ENCODE measurements at regions not wholly inside any gene's neighbourhood (a gene's known extent, or its start where the extent isn't known, plus 50 kb on each side); places are given as distances from the start of the nearest gene placed in this dataset.

DNA sequence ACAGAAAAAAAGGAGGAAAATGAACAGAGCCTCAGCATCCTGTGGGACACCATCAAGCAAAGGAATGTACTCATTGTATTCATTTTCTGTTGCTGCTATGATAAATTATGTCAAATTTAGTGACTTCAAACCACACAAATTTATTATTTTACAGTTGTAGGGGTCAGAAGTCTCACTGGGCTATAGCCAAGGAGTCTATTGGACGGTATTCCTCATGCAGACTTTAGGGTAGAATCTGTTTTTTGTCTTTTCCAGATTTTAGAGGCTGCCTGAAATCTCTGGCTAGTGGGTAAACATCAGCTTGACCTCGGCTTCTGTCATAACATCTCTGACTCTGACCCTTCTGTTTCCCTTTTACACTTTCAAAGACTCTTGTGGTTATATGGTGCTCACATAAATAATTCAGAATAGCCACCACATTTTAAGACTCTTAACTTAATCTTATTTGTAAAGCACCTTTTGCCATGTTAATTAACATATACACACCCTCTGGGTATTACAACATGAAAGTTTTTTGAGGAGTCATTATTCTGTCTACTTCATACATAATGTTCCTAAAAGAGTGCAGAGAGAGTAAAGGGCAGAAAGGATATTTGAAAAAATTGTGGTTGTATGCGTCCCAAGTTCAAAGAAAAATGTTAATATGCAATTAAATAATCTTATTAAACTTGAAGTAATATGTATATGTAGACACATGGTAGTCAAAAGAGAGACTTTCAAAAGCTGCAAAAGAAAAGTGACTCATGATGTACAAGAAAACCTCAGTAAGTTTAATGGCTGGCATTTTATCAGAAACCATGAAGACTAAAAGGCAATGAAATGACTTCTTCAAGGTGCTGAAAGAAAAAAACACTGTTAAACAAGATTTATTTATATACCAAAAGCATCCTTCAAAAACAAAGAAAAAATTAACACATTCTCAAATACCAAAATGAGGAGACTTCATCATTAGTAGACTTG, 70.8 kb upstream of the MEOX2 start:
- TF ChIP-seq EZH2phosphoT487 (IDR thresholded peaks at IDR 0.05; ENCODE audit: unreplicated experiment) (no peak), ZNF331 (CRISPR knock-in tag; IDR thresholded peaks at IDR 0.05; ENCODE audit: low read depth) (no peak), EZH2 (IDR thresholded peaks at IDR 0.05; ENCODE audit: low read depth, unreplicated experiment) (no peak), POLR2AphosphoS5 (IDR thresholded peaks at IDR 0.05; ENCODE audit: low read depth) (no peak), JUNB (IDR thresholded peaks at IDR 0.05; ENCODE audit: unreplicated experiment) (no peak), STAT1 (IDR thresholded peaks at IDR 0.05; ENCODE audit: unreplicated experiment) (no peak), CREB1 (CRISPR knock-in tag; IDR thresholded peaks at IDR 0.05; ENCODE audit: low read depth) (no peak)
- TF ChIP-seq, protein P1, sequence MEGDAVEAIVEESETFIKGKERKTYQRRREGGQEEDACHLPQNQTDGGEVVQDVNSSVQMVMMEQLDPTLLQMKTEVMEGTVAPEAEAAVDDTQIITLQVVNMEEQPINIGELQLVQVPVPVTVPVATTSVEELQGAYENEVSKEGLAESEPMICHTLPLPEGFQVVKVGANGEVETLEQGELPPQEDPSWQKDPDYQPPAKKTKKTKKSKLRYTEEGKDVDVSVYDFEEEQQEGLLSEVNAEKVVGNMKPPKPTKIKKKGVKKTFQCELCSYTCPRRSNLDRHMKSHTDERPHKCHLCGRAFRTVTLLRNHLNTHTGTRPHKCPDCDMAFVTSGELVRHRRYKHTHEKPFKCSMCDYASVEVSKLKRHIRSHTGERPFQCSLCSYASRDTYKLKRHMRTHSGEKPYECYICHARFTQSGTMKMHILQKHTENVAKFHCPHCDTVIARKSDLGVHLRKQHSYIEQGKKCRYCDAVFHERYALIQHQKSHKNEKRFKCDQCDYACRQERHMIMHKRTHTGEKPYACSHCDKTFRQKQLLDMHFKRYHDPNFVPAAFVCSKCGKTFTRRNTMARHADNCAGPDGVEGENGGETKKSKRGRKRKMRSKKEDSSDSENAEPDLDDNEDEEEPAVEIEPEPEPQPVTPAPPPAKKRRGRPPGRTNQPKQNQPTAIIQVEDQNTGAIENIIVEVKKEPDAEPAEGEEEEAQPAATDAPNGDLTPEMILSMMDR (conservative IDR thresholded peaks at IDR 0.05; ENCODE audit: low read depth in 2 of 2): no peak
- TF ChIP-seq, protein P2, sequence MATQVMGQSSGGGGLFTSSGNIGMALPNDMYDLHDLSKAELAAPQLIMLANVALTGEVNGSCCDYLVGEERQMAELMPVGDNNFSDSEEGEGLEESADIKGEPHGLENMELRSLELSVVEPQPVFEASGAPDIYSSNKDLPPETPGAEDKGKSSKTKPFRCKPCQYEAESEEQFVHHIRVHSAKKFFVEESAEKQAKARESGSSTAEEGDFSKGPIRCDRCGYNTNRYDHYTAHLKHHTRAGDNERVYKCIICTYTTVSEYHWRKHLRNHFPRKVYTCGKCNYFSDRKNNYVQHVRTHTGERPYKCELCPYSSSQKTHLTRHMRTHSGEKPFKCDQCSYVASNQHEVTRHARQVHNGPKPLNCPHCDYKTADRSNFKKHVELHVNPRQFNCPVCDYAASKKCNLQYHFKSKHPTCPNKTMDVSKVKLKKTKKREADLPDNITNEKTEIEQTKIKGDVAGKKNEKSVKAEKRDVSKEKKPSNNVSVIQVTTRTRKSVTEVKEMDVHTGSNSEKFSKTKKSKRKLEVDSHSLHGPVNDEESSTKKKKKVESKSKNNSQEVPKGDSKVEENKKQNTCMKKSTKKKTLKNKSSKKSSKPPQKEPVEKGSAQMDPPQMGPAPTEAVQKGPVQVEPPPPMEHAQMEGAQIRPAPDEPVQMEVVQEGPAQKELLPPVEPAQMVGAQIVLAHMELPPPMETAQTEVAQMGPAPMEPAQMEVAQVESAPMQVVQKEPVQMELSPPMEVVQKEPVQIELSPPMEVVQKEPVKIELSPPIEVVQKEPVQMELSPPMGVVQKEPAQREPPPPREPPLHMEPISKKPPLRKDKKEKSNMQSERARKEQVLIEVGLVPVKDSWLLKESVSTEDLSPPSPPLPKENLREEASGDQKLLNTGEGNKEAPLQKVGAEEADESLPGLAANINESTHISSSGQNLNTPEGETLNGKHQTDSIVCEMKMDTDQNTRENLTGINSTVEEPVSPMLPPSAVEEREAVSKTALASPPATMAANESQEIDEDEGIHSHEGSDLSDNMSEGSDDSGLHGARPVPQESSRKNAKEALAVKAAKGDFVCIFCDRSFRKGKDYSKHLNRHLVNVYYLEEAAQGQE (IDR thresholded peaks at IDR 0.05; ENCODE audit: unreplicated experiment): no peak

Data from GM23338 (cell line).